ENCODE measurements at regions not wholly inside any gene's neighbourhood (a gene's known extent, or its start where the extent isn't known, plus 50 kb on each side); places are given as distances from the start of the nearest gene placed in this dataset.

GRCh38 chr3:152595975-152596821, 238.7 kb upstream of the P2RY1 start (continued):
- TF ChIP-seq ZNF280B (CRISPR knock-in tag; IDR thresholded peaks at IDR 0.05) (no peak), ZNF584 (CRISPR knock-in tag; IDR thresholded peaks at IDR 0.05; ENCODE audit: low read depth) (peak; percentile 29; the same call in 1 of the 2 replicates), EHMT2 (IDR thresholded peaks at IDR 0.05) (0 out of 2 replicates have a peak, but pooled peaks have one; percentile 10), AFF4 (CRISPR knock-in tag; IDR thresholded peaks at IDR 0.05) (no peak), MBD2 (IDR thresholded peaks at IDR 0.05; ENCODE audit: borderline replicate concordance, low read depth) (0 out of 2 replicates have a peak, but pooled peaks have one; percentile 16), NR3C1 (CRISPR knock-in tag; IDR thresholded peaks at IDR 0.05) (no peak), EZH2 (IDR thresholded peaks at IDR 0.05; ENCODE audit: borderline replicate concordance, low read depth, low read length) (no peak), TFAM (CRISPR knock-in tag; conservative IDR thresholded peaks at IDR 0.05) (no peak), ZNF79 (CRISPR knock-in tag; IDR thresholded peaks at IDR 0.05; ENCODE audit: low read depth) (no peak), ZNF347 (CRISPR knock-in tag; IDR thresholded peaks at IDR 0.05; ENCODE audit: low read depth) (no peak), WHSC1 (IDR thresholded peaks at IDR 0.05; ENCODE audit: low read length) (no peak), SREBF2 (CRISPR knock-in tag; IDR thresholded peaks at IDR 0.05) (no peak), ZSCAN32 (CRISPR knock-in tag; IDR thresholded peaks at IDR 0.05) (no peak), ILK (tag; IDR thresholded peaks at IDR 0.05; ENCODE audit: borderline replicate concordance, low read depth) (no peak), ZNF77 (CRISPR knock-in tag; IDR thresholded peaks at IDR 0.05) (no peak), ZNF134 (CRISPR knock-in tag; conservative IDR thresholded peaks at IDR 0.05) (no peak), POLR3G (IDR thresholded peaks at IDR 0.05; ENCODE audit: extremely low read depth, insufficient read length, insufficient replicate concordance) (no peak), FOXA3 (CRISPR knock-in tag; conservative IDR thresholded peaks at IDR 0.05 in 1 of 2, IDR thresholded peaks at IDR 0.05 in 1 of 2) (no peak), ZNF395 (CRISPR knock-in tag; IDR thresholded peaks at IDR 0.05) (no peak), USF1 (CRISPR knock-in tag; IDR thresholded peaks at IDR 0.05) (no peak), NEUROD1 (IDR thresholded peaks at IDR 0.05; ENCODE audit: borderline replicate concordance, low read depth, low read length, partially characterized antibody) (no peak)

All from K562 (cell line).